ENCODE measurements at regions not wholly inside any gene's neighbourhood (a gene's known extent, or its start where the extent isn't known, plus 50 kb on each side); places are given as distances from the start of the nearest gene placed in this dataset.
"Not testable (repeated sequence)": the region's sequence is repeated elsewhere in the genome, so short reads cannot be mapped to it uniquely, and the experiment has no call there.

GRCh38 chr5:37943136-37943535, 103.3 kb upstream of the GDNF start:
- not testable (repeated sequence) for TF ChIP-seq CTCF (conservative IDR thresholded peaks at IDR 0.05 in 1 of 2, IDR thresholded peaks at IDR 0.05 in 1 of 2; ENCODE audit: low read depth in 1 of 2, low read length in 2 of 2); EZH2 (IDR thresholded peaks at IDR 0.05; ENCODE audit: low read length, missing control alignments)
